Activated naive CD4-positive, alpha-beta T cell treated with anti-CD3 and anti-CD28 coated beads, Interleukin-2, amount 10 ng/mL, durations not matched to agents 7 days and 5 days (primary cell): ENCODE measurements at regions not wholly inside any gene's neighbourhood (a gene's known extent, or its start where the extent isn't known, plus 50 kb on each side); places are given as distances from the start of the nearest gene placed in this dataset.
"Not testable (repeated sequence)": the region's sequence is repeated elsewhere in the genome, so short reads cannot be mapped to it uniquely, and the experiment has no call there.

Experiments
- CTCF ChIA-PET: fragments of 350-600 bp; sonication (Branson Sonifier 250); formaldehyde crosslinking; loops from one replicate; lab custom pipeline; 2021; ENCODE audit warnings: antibody characterized with exemption; lab: Charles Lee
- DNase-seq: peaks from one replicate; pipeline ENCODE4 v3.0.0-alpha.2; 2020
- H3K27ac Mint-ChIP-seq: one replicate; pipeline ENCODE4 v1.8.0; 2021; ENCODE audit warnings: mild to moderate bottlenecking, moderate library complexity, mixed read lengths
- H3K27me3 Mint-ChIP-seq: one replicate; pipeline ENCODE4 v1.8.0; 2021; ENCODE audit warnings: mild to moderate bottlenecking, mixed read lengths
- H3K36me3 Mint-ChIP-seq: one replicate; pipeline ENCODE4 v1.8.0; 2021; ENCODE audit warnings: mixed read lengths
- H3K4me1 Mint-ChIP-seq: one replicate; pipeline ENCODE4 v1.8.0; 2021; ENCODE audit warnings: mixed read lengths
- H3K4me3 Mint-ChIP-seq: one replicate; pipeline ENCODE4 v1.8.0; 2021; ENCODE audit warnings: mild to moderate bottlenecking, moderate library complexity, mixed read lengths
- H3K9me3 Mint-ChIP-seq: one replicate; pipeline ENCODE4 v1.8.0; 2021; ENCODE audit warnings: mixed read lengths

DNA sequence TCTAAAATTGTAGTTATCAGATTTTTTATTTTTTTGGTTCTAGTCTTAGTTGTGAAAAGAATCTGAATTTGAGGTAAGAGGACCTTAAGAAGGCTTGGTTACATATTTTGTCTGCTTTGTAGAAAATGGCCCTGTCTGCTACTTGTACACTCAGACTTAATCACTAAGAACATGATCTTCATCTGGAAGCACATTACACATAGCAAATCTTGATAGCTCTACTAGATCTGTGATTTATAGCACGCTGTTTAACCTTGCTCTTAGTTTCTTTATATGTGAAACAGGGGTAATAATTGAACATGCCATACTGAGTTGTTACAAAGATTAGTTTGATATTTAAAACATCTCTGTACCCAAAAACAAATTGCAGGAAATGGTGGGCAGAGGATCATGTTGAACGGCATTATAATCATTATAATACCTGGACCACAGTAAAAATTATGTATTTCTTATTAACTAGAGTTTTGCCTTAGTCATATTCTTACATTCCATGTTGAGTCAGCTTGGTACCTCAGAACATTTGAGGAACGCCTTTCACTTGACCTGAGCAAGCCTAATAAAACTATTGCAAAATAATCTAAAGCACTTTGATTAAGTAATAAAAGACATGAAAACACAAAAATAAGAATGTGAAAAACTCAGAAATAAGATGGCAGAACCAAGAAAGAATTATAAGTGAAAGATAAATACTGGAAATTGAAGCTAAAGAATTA, 738.0 kb upstream of the AADAT start:
- DNase-seq = no peak
- H3K27me3 Mint-ChIP-seq = no peaks in the 10 kb centered on the region
- H3K4me1 Mint-ChIP-seq = no peaks in the 10 kb centered on the region
- peaks cover 6% of the 10 kb centered on the region for H3K9me3 Mint-ChIP-seq
- no peak overlapping the region for H3K4me3 Mint-ChIP-seq
- CTCF ChIA-PET = interaction anchor here (1.0 kb wide), 1 partner anchor 13 kb away, joined by 3 read pairs; no protein-coding TSS in a partner anchor
- H3K36me3 Mint-ChIP-seq = no peaks in the 10 kb centered on the region
- H3K27ac Mint-ChIP-seq = no peak overlapping the region

- CTCF ChIA-PET = no interaction called here
- no peak for DNase-seq
- H3K4me3 Mint-ChIP-seq = no peak overlapping the region
- H3K9me3 Mint-ChIP-seq = peaks cover 23% of the 10 kb centered on the region
- H3K27me3 Mint-ChIP-seq = no peaks in the 10 kb centered on the region
- H3K4me1 Mint-ChIP-seq = no peaks in the 10 kb centered on the region
- no peaks in the 10 kb centered on the region for H3K36me3 Mint-ChIP-seq
- H3K27ac Mint-ChIP-seq = no peak overlapping the region
Measured at GRCh38 chr4:170818786-170819185, 729.0 kb upstream of the AADAT start.

GRCh38 chr4:170805352-170805751, 715.6 kb upstream of the AADAT start:
- H3K27ac Mint-ChIP-seq = no peak overlapping the region
- no peaks in the 10 kb centered on the region for H3K27me3 Mint-ChIP-seq
- CTCF ChIA-PET = no interaction called here

GRCh38 chr4:170804930-170805329, 715.2 kb upstream of the AADAT start:
- peaks cover 8% of the 10 kb centered on the region for H3K9me3 Mint-ChIP-seq
- no peaks in the 10 kb centered on the region for H3K36me3 Mint-ChIP-seq
- CTCF ChIA-PET = no interaction called here
- no peak overlapping the region for H3K4me3 Mint-ChIP-seq
- no peak overlapping the region for H3K27ac Mint-ChIP-seq
- no peaks in the 10 kb centered on the region for H3K4me1 Mint-ChIP-seq
- DNase-seq = no peak
- H3K27me3 Mint-ChIP-seq = no peaks in the 10 kb centered on the region

More at GRCh38 chr4:170805352-170805751, 715.6 kb upstream of the AADAT start:
- no peak overlapping the region for H3K4me3 Mint-ChIP-seq
- H3K4me1 Mint-ChIP-seq = no peaks in the 10 kb centered on the region
- no peaks in the 10 kb centered on the region for H3K36me3 Mint-ChIP-seq
- H3K9me3 Mint-ChIP-seq = peaks cover 8% of the 10 kb centered on the region
- DNase-seq = no peak

DNA sequence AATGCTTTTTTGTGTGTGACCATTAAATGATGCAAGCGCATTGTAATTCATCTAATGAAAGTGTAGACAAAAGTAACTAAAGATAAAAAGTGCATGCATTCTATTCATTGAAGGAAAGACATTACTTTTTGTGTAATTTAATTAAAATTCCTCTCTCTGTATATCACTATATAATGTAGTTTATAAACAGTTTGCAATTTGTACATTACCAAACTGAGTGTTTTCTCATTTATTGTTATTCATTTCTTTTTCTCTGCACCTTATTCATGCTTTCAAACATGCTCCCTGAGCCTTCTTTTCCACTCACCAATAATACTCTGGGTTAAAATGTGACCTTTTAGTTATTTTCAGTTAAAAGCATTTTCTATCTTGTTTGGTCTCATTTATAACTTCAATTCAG, 713.7 kb upstream of the AADAT start:
- H3K4me3 Mint-ChIP-seq = no peak overlapping the region
- no peaks in the 10 kb centered on the region for H3K36me3 Mint-ChIP-seq
- no peaks in the 10 kb centered on the region for H3K4me1 Mint-ChIP-seq
- CTCF ChIA-PET = no interaction called here
- H3K27me3 Mint-ChIP-seq = no peaks in the 10 kb centered on the region
- DNase-seq = no peak
- peaks cover 4% of the 10 kb centered on the region for H3K9me3 Mint-ChIP-seq
- H3K27ac Mint-ChIP-seq = no peak overlapping the region

- Mint-ChIP-seq H3K27me3 (no peaks in the 10 kb centered on the region), H3K4me3 (no peak overlapping the region)
- CTCF ChIA-PET = no interaction called here
Measured at GRCh38 chr4:170801771-170802170, 712.0 kb upstream of the AADAT start.

GRCh38 chr4:170794525-170794924, 704.8 kb upstream of the AADAT start:
- Mint-ChIP-seq H3K36me3 (no peaks in the 10 kb centered on the region), H3K4me1 (no peaks in the 10 kb centered on the region), H3K9me3 (peaks cover 1% of the 10 kb centered on the region), H3K27ac (no peak overlapping the region), H3K27me3 (no peaks in the 10 kb centered on the region), H3K4me3 (no peak overlapping the region)
- DNase-seq = no peak
- CTCF ChIA-PET = no interaction called here

More at GRCh38 chr4:170801771-170802170, 712.0 kb upstream of the AADAT start:
- Mint-ChIP-seq H3K4me1 (no peaks in the 10 kb centered on the region), H3K9me3 (no peaks in the 10 kb centered on the region), H3K27ac (no peak overlapping the region), H3K36me3 (no peaks in the 10 kb centered on the region)
- DNase-seq = no peak

- H3K27me3 Mint-ChIP-seq, H3K36me3 Mint-ChIP-seq, H3K27ac Mint-ChIP-seq, H3K4me1 Mint-ChIP-seq, H3K4me3 Mint-ChIP-seq, CTCF ChIA-PET, H3K9me3 Mint-ChIP-seq, DNase-seq: not testable (repeated sequence)
Measured at GRCh38 chr4:170788540-170789051, 698.8 kb upstream of the AADAT start.

- H3K4me1 Mint-ChIP-seq = no peaks in the 10 kb centered on the region
- H3K27ac Mint-ChIP-seq = no peak overlapping the region
- H3K9me3 Mint-ChIP-seq = peaks cover 19% of the 10 kb centered on the region
- no peaks in the 10 kb centered on the region for H3K27me3 Mint-ChIP-seq
- no peak overlapping the region for H3K4me3 Mint-ChIP-seq
- CTCF ChIA-PET = no interaction called here
- DNase-seq = no peak
- no peaks in the 10 kb centered on the region for H3K36me3 Mint-ChIP-seq
Measured at GRCh38 chr4:170777663-170778062, 687.9 kb upstream of the AADAT start.

DNA sequence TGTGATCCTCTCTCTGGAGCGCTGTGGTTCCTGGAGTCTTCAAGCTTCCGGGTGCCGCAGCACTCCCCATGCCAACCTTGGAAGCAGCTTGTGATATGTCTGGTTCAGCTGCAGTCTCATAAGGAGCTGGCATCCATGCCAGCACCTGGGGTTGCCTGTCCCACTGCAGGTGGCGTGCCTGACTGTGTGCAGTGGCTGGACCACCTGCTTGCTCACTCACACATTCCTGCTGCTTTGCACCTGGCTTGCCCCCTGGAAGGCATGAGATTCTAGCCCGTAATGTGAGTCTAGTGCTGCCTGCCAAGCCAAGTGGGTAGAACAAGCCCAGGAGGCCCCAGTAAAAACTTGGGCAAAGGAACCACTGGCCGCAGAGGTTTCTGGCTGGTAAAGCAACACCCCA, 687.2 kb upstream of the AADAT start:
- CTCF ChIA-PET = no interaction called here
- Mint-ChIP-seq H3K27me3 (no peaks in the 10 kb centered on the region), H3K36me3 (no peaks in the 10 kb centered on the region), H3K4me3 (no peak overlapping the region), H3K27ac (no peak overlapping the region), H3K4me1 (no peaks in the 10 kb centered on the region), H3K9me3 (peaks cover 19% of the 10 kb centered on the region)
- DNase-seq = no peak

- Mint-ChIP-seq H3K36me3 (no peaks in the 10 kb centered on the region), H3K27me3 (no peaks in the 10 kb centered on the region), H3K4me3 (no peak overlapping the region), H3K9me3 (peaks cover 13% of the 10 kb centered on the region), H3K4me1 (no peaks in the 10 kb centered on the region), H3K27ac (no peak overlapping the region)
- CTCF ChIA-PET = no interaction called here
- no peak for DNase-seq
Measured at GRCh38 chr4:170775851-170776250, 686.1 kb upstream of the AADAT start.

GRCh38 chr4:170773709-170774273, 684.0 kb upstream of the AADAT start:
- H3K9me3 Mint-ChIP-seq = peaks cover 11% of the 10 kb centered on the region
- H3K4me1 Mint-ChIP-seq = no peaks in the 10 kb centered on the region
- H3K36me3 Mint-ChIP-seq = no peaks in the 10 kb centered on the region
- no peaks in the 10 kb centered on the region for H3K27me3 Mint-ChIP-seq
- no peak overlapping the region for H3K4me3 Mint-ChIP-seq
- no peak overlapping the region for H3K27ac Mint-ChIP-seq
- DNase-seq = no peak
- CTCF ChIA-PET = no interaction called here

- DNase-seq = no peak
- Mint-ChIP-seq H3K27me3 (no peaks in the 10 kb centered on the region), H3K4me3 (no peak overlapping the region), H3K4me1 (no peaks in the 10 kb centered on the region), H3K27ac (no peak overlapping the region), H3K36me3 (no peaks in the 10 kb centered on the region), H3K9me3 (peaks cover 8% of the 10 kb centered on the region)
- CTCF ChIA-PET = no interaction called here
Measured at GRCh38 chr4:170772429-170772828, 682.7 kb upstream of the AADAT start.

- H3K27me3 Mint-ChIP-seq = no peaks in the 10 kb centered on the region
- CTCF ChIA-PET = no interaction called here
- H3K27ac Mint-ChIP-seq = no peak overlapping the region
- H3K36me3 Mint-ChIP-seq = no peaks in the 10 kb centered on the region
- no peak overlapping the region for H3K4me3 Mint-ChIP-seq
- peaks cover 8% of the 10 kb centered on the region for H3K9me3 Mint-ChIP-seq
- no peak for DNase-seq
- no peaks in the 10 kb centered on the region for H3K4me1 Mint-ChIP-seq
Measured at GRCh38 chr4:170770664-170771063, 680.9 kb upstream of the AADAT start.

GRCh38 chr4:170769862-170770261, 680.1 kb upstream of the AADAT start:
- CTCF ChIA-PET = no interaction called here
- H3K27ac Mint-ChIP-seq = no peak overlapping the region

More at GRCh38 chr4:170769862-170770261, 680.1 kb upstream of the AADAT start:
- H3K27me3 Mint-ChIP-seq = no peaks in the 10 kb centered on the region
- H3K4me1 Mint-ChIP-seq = no peaks in the 10 kb centered on the region
- DNase-seq = no peak
- H3K4me3 Mint-ChIP-seq = no peak overlapping the region
- H3K36me3 Mint-ChIP-seq = no peaks in the 10 kb centered on the region
- H3K9me3 Mint-ChIP-seq = peaks cover 6% of the 10 kb centered on the region
